ENCODE measurements at regions not wholly inside any gene's neighbourhood (a gene's known extent, or its start where the extent isn't known, plus 50 kb on each side); places are given as distances from the start of the nearest gene placed in this dataset.
A peak's percentile ranks its signal among the peaks of the same experiment; 100 is the strongest.

- Histone ChIP-seq H3K9me2 (ENCODE audit: insufficient read depth) (no peaks in the 10 kb centered on the region), H2AFZ (no peak overlapping the region), H3K27ac (ENCODE audit: low read depth) (0 out of 2 replicates have a peak overlapping the region, but pooled peaks have one; percentile 19), H3K4me3 (no peak overlapping the region), H4K20me1 (replicated peaks; ENCODE audit: insufficient read depth) (no peaks in the 10 kb centered on the region; the same call in 1 of the 2 replicates), H3K4me2 (no peak overlapping the region), H3K36me3 (ENCODE audit: insufficient read depth) (no peaks in the 10 kb centered on the region), H3K4me1 (ENCODE audit: insufficient read depth) (peaks cover 17% of the 10 kb centered on the region), H3K27me3 (ENCODE audit: insufficient read depth) (no peaks in the 10 kb centered on the region), H3F3A (replicated peaks; ENCODE audit: low read depth) (no peaks in the 10 kb centered on the region), H3K79me2 (replicated peaks; ENCODE audit: insufficient read depth) (peaks cover 4% of the 10 kb centered on the region; the same call in 1 of the 2 replicates)
- TF ChIP-seq JUNB (IDR thresholded peaks at IDR 0.05; ENCODE audit: unreplicated experiment): no peak
- no peak for TF ChIP-seq EZH2 (IDR thresholded peaks at IDR 0.05; ENCODE audit: low read depth, unreplicated experiment)
- Mint-ChIP-seq H3K27me3 (ENCODE audit: insufficient read depth, low read depth, poor library complexity) (peaks cover 27% of the 10 kb centered on the region), H3K36me3 (ENCODE audit: low read depth) (no peaks in the 10 kb centered on the region; the same call in 2 of the 3 replicates), H3K9me3 (no peaks in the 10 kb centered on the region), H3K27ac (no peak overlapping the region), H3K4me1 (peaks cover 45% of the 10 kb centered on the region), H3K4me3 (no peak overlapping the region)
- ATAC-seq (no peak), DNase-seq (ENCODE audit: low spot score) (no peak)
These were observed 149.1 kb downstream of the CTTN start for GRCh38 chr11:70547386-70547785.

DNA sequence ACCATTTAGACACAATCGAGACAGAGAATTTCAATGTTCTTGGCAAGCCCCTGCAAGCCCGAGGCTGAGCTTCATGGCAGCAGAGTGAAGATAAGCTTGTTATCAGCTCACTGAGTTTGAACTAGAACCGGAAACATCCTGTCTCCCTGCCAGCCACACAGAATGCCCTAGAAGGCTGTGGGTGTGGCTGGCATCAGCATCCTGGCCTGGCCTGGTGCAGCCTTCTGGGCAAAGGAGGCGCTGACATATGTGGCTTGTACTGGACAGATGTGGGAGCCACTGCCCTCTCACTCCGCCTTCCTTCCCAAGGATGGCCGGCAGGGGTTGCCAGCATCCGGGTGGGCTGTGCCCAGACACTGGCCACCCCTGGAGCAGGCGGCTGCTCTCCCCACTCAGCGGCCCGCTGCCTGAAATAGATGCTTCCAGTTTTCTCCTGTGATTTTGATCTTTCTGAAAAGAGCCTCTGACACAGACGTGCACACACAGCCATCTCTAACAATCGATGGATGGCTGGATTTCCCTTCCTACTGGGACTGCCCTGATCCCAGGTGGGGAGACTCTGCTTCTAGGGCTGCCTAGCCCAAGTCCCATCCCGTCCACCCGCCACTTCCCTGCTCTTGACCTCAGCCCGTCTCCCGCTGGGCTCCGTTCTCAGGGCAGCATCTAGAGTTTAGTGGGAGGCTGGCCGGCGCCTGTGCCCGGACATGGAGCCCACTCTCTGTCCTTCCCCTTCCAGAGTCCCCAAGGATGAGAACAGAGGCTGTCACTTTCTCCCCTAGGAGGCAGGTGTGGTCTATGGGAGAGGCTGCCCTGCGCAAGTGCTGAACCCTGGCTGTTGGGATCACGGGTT, 149.7 kb downstream of the CTTN start:
- Histone ChIP-seq H3K4me1 (ENCODE audit: insufficient read depth) (peaks cover 17% of the 10 kb centered on the region), H3K27ac (ENCODE audit: low read depth) (0 out of 2 replicates have a peak overlapping the region, but pooled peaks have one; percentile 19), H3K27me3 (ENCODE audit: insufficient read depth) (no peaks in the 10 kb centered on the region), H3K36me3 (ENCODE audit: insufficient read depth) (no peaks in the 10 kb centered on the region), H3K4me2 (no peak overlapping the region), H4K20me1 (replicated peaks; ENCODE audit: insufficient read depth) (no peaks in the 10 kb centered on the region; the same call in 1 of the 2 replicates), H3K9me2 (ENCODE audit: insufficient read depth) (no peaks in the 10 kb centered on the region), H2AFZ (no peak overlapping the region), H3K4me3 (no peak overlapping the region), H3F3A (replicated peaks; ENCODE audit: low read depth) (no peaks in the 10 kb centered on the region), H3K79me2 (replicated peaks; ENCODE audit: insufficient read depth) (peaks cover 4% of the 10 kb centered on the region; the same call in 1 of the 2 replicates)
- no peak overlapping the region for H3K27ac Mint-ChIP-seq
- H3K4me3 Mint-ChIP-seq: no peak overlapping the region
- no peaks in the 10 kb centered on the region; the same call in 2 of the 3 replicates for H3K36me3 Mint-ChIP-seq (ENCODE audit: low read depth)
- TF ChIP-seq EZH2 (IDR thresholded peaks at IDR 0.05; ENCODE audit: low read depth, unreplicated experiment) (no peak), CTCF (conservative IDR thresholded peaks at IDR 0.05; ENCODE audit: low read depth in 2 of 2) (peak in 1 of 2 experiments; percentile 40; a peak in 2 of 4 replicates)
- H3K27me3 Mint-ChIP-seq (ENCODE audit: insufficient read depth, low read depth, poor library complexity): peaks cover 25% of the 10 kb centered on the region
- peaks cover 45% of the 10 kb centered on the region for H3K4me1 Mint-ChIP-seq
- no peaks in the 10 kb centered on the region for H3K9me3 Mint-ChIP-seq
- DNase-seq (ENCODE audit: low spot score) (no peak), ATAC-seq (no peak)

- no peaks in the 10 kb centered on the region for H3K27me3 ChIP-seq (ENCODE audit: insufficient read depth)
- no peaks in the 10 kb centered on the region for H3K9me3 Mint-ChIP-seq
- no peaks in the 10 kb centered on the region for H3K36me3 ChIP-seq (ENCODE audit: insufficient read depth)
- H2AFZ ChIP-seq: no peak overlapping the region
- H3K27ac ChIP-seq (ENCODE audit: low read depth): no peak overlapping the region
- peaks cover 17% of the 10 kb centered on the region for H3K4me1 ChIP-seq (ENCODE audit: insufficient read depth)
- no peaks in the 10 kb centered on the region for H3K9me2 ChIP-seq (ENCODE audit: insufficient read depth)
- H3K4me2 ChIP-seq: no peak overlapping the region
- TF ChIP-seq CTCF (conservative IDR thresholded peaks at IDR 0.05; ENCODE audit: low read depth in 2 of 2) (peak in 1 of 2 experiments; percentile 47; a peak in 2 of 4 replicates), NANOG (IDR thresholded peaks at IDR 0.05; ENCODE audit: borderline replicate concordance) (no peak)
- DNase-seq (ENCODE audit: low spot score) (peak; percentile 33), ATAC-seq (no peak)
- H3K27ac Mint-ChIP-seq: no peak overlapping the region
- no peak overlapping the region for H3K4me3 ChIP-seq
- H3K4me3 Mint-ChIP-seq: no peak overlapping the region
- H4K20me1 ChIP-seq (replicated peaks; ENCODE audit: insufficient read depth): no peaks in the 10 kb centered on the region
- no peaks in the 10 kb centered on the region; the same call in 2 of the 3 replicates for H3K36me3 Mint-ChIP-seq (ENCODE audit: low read depth)
- no peaks in the 10 kb centered on the region for H3F3A ChIP-seq (replicated peaks; ENCODE audit: low read depth)
- peaks cover 44% of the 10 kb centered on the region for H3K4me1 Mint-ChIP-seq
- H3K79me2 ChIP-seq (replicated peaks; ENCODE audit: insufficient read depth): no peaks in the 10 kb centered on the region; the same call in 1 of the 2 replicates
- peaks cover 26% of the 10 kb centered on the region for H3K27me3 Mint-ChIP-seq (ENCODE audit: insufficient read depth, low read depth, poor library complexity)
These were observed 150.6 kb downstream of the CTTN start for GRCh38 chr11:70548976-70549375.

All from GM23338 (cell line).